IMR-90 (cell line): ENCODE measurements at regions not wholly inside any gene's neighbourhood (a gene's known extent, or its start where the extent isn't known, plus 50 kb on each side); places are given as distances from the start of the nearest gene placed in this dataset.

Experiments
- ATAC-seq: fragments of 200-7000 bp; cut with Tn5 transposase; 2 replicates; pipeline ENCODE4 v1.9.1; 2020; ENCODE audit warnings: low read depth, mild to moderate bottlenecking, moderate library complexity
- BruUV-seq: library from RNA; stranded (reverse); fragments of 400-500 nt; replicated peaks from 2 replicates; lab custom pipeline; 2021; lab: Mats Ljungman, UMichigan
- CTCF ChIA-PET: fragments of 300-600 bp; formaldehyde crosslinking; extraction: SDS; loops from one replicate; lab custom pipeline; 2021; ENCODE audit warnings: antibody characterized with exemption; lab: Yijun Ruan, JAX
- POLR2A ChIA-PET: fragments of 300-600 bp; sonication (Branson Sonifier 250); formaldehyde crosslinking; loops from one replicate; lab custom pipeline; 2022; ENCODE audit warnings: antibody characterized with exemption; ENCODE audit not compliant: unreplicated experiment; lab: Charles Lee
- DNase-seq: peaks from one replicate; pipeline ENCODE4 v3.0.0; 2013
- H2AFZ ChIP-seq: replicated peaks from 2 replicates; pipeline ENCODE3; 2013; ENCODE audit warnings: low read length, mild to moderate bottlenecking; ENCODE audit not compliant: poor library complexity
- H2AK5ac ChIP-seq: 2 replicates; pipeline ENCODE4 v1.6.1; 2013; ENCODE audit warnings: low read depth, low read length, inconsistent platforms
- H2AK9ac ChIP-seq: replicated peaks from 2 replicates; pipeline ENCODE3; 2013; ENCODE audit warnings: mild to moderate bottlenecking, low read depth, low read length, moderate library complexity; ENCODE audit not compliant: poor library complexity
- H2BK120ac ChIP-seq: 2 replicates; pipeline ENCODE4 v1.6.1; 2013; ENCODE audit warnings: low read depth, low read length, inconsistent platforms
- H2BK15ac ChIP-seq: 3 replicates; pipeline ENCODE4 v1.6.1; 2013; ENCODE audit warnings: low read depth, low read length, inconsistent platforms
- H2BK20ac ChIP-seq: 2 replicates; pipeline ENCODE4 v1.6.1; 2013; ENCODE audit warnings: low read depth, mild to moderate bottlenecking, inconsistent platforms, low read length, moderate library complexity
- H2BK5ac ChIP-seq: 2 replicates; pipeline ENCODE4 v1.6.1; 2013; ENCODE audit warnings: mild to moderate bottlenecking, low read depth, low read length, inconsistent platforms; ENCODE audit not compliant: poor library complexity, severe bottlenecking
- H3K14ac ChIP-seq: replicated peaks from 2 replicates; pipeline ENCODE4 v1.6.1; 2013; ENCODE audit warnings: low read depth, low read length, inconsistent platforms
- H3K18ac ChIP-seq: 2 replicates; pipeline ENCODE4 v1.6.1; 2013; ENCODE audit warnings: low read depth, low read length, control low read depth
- H3K23ac ChIP-seq: 2 replicates; pipeline ENCODE4 v1.6.1; 2013; ENCODE audit warnings: low read depth, low read length, inconsistent platforms
- H3K27ac ChIP-seq: 2 replicates; pipeline ENCODE4 v1.5.1; 2013; ENCODE audit warnings: mild to moderate bottlenecking, control low read depth, low read length; ENCODE audit not compliant: insufficient read depth
- H3K27me3 ChIP-seq: 2 replicates; pipeline ENCODE4 v1.6.1; 2013; ENCODE audit warnings: low read length; ENCODE audit not compliant: control insufficient read depth, insufficient read depth
- H3K36me3 ChIP-seq: 2 replicates; pipeline ENCODE4 v1.6.1; 2013; ENCODE audit warnings: low read length, mixed read lengths; ENCODE audit not compliant: control insufficient read depth, insufficient read depth
- H3K4ac ChIP-seq: 2 replicates; pipeline ENCODE4 v1.6.1; 2013; ENCODE audit warnings: low read depth, low read length, inconsistent platforms
- H3K4me1 ChIP-seq: 2 replicates; pipeline ENCODE4 v1.6.1; 2013; ENCODE audit warnings: low read length, mixed read lengths; ENCODE audit not compliant: control insufficient read depth, insufficient read depth
- H3K4me2 ChIP-seq: 2 replicates; pipeline ENCODE4 v1.6.1; 2013; ENCODE audit warnings: low read depth, mild to moderate bottlenecking, control low read depth, low read length, moderate library complexity
- H3K4me3 ChIP-seq: 2 replicates; pipeline ENCODE4 v1.5.1; 2013; ENCODE audit warnings: low read depth, mild to moderate bottlenecking, control low read depth, low read length, moderate library complexity; ENCODE audit not compliant: insufficient read depth
- H3K56ac ChIP-seq: 2 replicates; pipeline ENCODE4 v1.6.1; 2013; ENCODE audit warnings: low read length, inconsistent platforms; ENCODE audit not compliant: insufficient read depth; ENCODE audit errors: extremely low read depth
- H3K79me1 ChIP-seq, 2 experiments: 2 replicates each; pipeline ENCODE4 v1.6.1; 2013; ENCODE audit warnings: low read length in 2 of 2, inconsistent platforms in 1 of 2, low read depth in 1 of 2
- H3K9ac ChIP-seq: 2 replicates; pipeline ENCODE4 v1.6.1; 2013; ENCODE audit warnings: low read depth, low read length, control low read depth
- H3K9me1 ChIP-seq: 2 replicates; pipeline ENCODE4 v1.6.1; 2013; ENCODE audit warnings: low read length, inconsistent platforms; ENCODE audit not compliant: insufficient read depth
- H3K9me3 ChIP-seq: 2 replicates; pipeline ENCODE4 v1.6.1; 2013; ENCODE audit warnings: low read length; ENCODE audit not compliant: control insufficient read depth, insufficient read depth
- H4K20me1 ChIP-seq: 2 replicates; pipeline ENCODE4 v1.6.1; 2013; ENCODE audit warnings: low read length, inconsistent platforms; ENCODE audit not compliant: insufficient read depth
- H4K5ac ChIP-seq: 2 replicates; pipeline ENCODE4 v1.6.1; 2013; ENCODE audit warnings: mild to moderate bottlenecking, low read depth, low read length, control low read depth
- H4K8ac ChIP-seq, 2 experiments: 2 replicates each; pipeline ENCODE4 v1.6.1; 2013; ENCODE audit warnings: low read depth in 2 of 2, low read length in 2 of 2, control low read depth in 1 of 2, inconsistent platforms in 1 of 2
- H4K91ac ChIP-seq: 2 replicates; pipeline ENCODE4 v1.6.1; 2013; ENCODE audit warnings: low read depth, low read length, inconsistent platforms; ENCODE audit not compliant: insufficient read depth
- CEBPB ChIP-seq: IDR thresholded peaks from 2 replicates; pipeline ENCODE4 v1.6.1; 2012; ENCODE audit warnings: low read depth, low read length, improper control_type of control experiment
- CTCF ChIP-seq: conservative IDR thresholded peaks from 2 replicates; pipeline ENCODE4 v1.5.1; 2012; ENCODE audit warnings: mild to moderate bottlenecking, low read depth, low read length, improper control_type of control experiment
- FOS ChIP-seq: fragments of 150-350 bp; IDR thresholded peaks from 2 replicates; pipeline ENCODE4 v1.6.1; 2016; ENCODE audit warnings: low read depth, low read length
- RAD21 ChIP-seq: IDR thresholded peaks from 2 replicates; pipeline ENCODE4 v1.6.1; 2012; ENCODE audit warnings: low read length, improper control_type of control experiment
- SMC3 ChIP-seq: fragments of 150-350 bp; IDR thresholded peaks from 2 replicates; pipeline ENCODE4 v1.6.1; 2016; ENCODE audit warnings: low read depth, mild to moderate bottlenecking, antibody characterized with exemption, low read length, moderate library complexity
- WGBS, 2 experiments: methylation state at CpG; one replicate each; pipeline versions ENCODE4 v1.1.5 to v1.1.7; 2013; ENCODE audit warnings: missing lambda C conversion rate in 2 of 2; ENCODE audit not compliant: insufficient read length in 1 of 2; ENCODE audit errors: extremely low coverage in 2 of 2; 5-methylcytosine and 5-hydroxymethylcytosine counted together
- dilution Hi-C: fragments of 300-500 bp; cut with HindIII; formaldehyde crosslinking; loops from one replicate; pipeline ENCODE4 v1.14.3; 2018; ENCODE audit warnings: low sequenced_read_pairs; ENCODE audit not compliant: unreplicated experiment
- in situ Hi-C: fragments of 300-500 bp; cut with MboI; formaldehyde crosslinking; loops from 3 replicates; pipeline ENCODE4 v1.14.3; 2019; ENCODE audit warnings: low sequenced_read_pairs, inconsistent platforms, mixed read lengths
- intact Hi-C: fragments of 100-400 bp; cut with micrococcal nuclease; formaldehyde crosslinking; loops from 2 replicates; pipeline ENCODE4 v1.10.0; 2022

GRCh38 chr6:14936861-14937260 is 309.0 kb upstream of the JARID2 start:
- ChIA-PET POLR2A (no interaction called here), CTCF (no interaction called here)
- H3K56ac ChIP-seq, result no peak overlapping the region
- in situ Hi-C loops, result no loop called here
- H2BK15ac ChIP-seq, result no peak overlapping the region
- DNase-seq, result no peak
- no peak overlapping the region for H3K23ac ChIP-seq
- H3K36me3 ChIP-seq, result no peaks in the 10 kb centered on the region
- TF ChIP-seq SMC3 (no peak), CEBPB (no peak), FOS (no peak), CTCF (no peak), RAD21 (no peak)
- BruUV-seq, result no TSS peak
- no peak overlapping the region for H4K91ac ChIP-seq
- no peak overlapping the region for H3K27ac ChIP-seq
- H3K9ac ChIP-seq, result no peak overlapping the region
- H3K14ac ChIP-seq, result no peak overlapping the region
- H2BK120ac ChIP-seq, result no peak overlapping the region
- no peak overlapping the region for H2AK5ac ChIP-seq
- H3K4ac ChIP-seq, result no peak overlapping the region
- H4K5ac ChIP-seq, result no peak overlapping the region
- no peaks in the 10 kb centered on the region for H4K20me1 ChIP-seq
- no peak overlapping the region for H3K18ac ChIP-seq
- H3K4me2 ChIP-seq, result no peak overlapping the region
- H2BK5ac ChIP-seq, result no peak overlapping the region
- H3K27me3 ChIP-seq, result no peaks in the 10 kb centered on the region
- no peaks in the 10 kb centered on the region for H3K9me3 ChIP-seq
- dilution Hi-C loops, result no loop called here
- no peak overlapping the region for H4K8ac ChIP-seq
- no peak for ATAC-seq
- intact Hi-C loops, result no loop called here
- H3K4me3 ChIP-seq, result no peak overlapping the region
- no peaks in the 10 kb centered on the region for H3K4me1 ChIP-seq
- H3K9me1 ChIP-seq, result no peaks in the 10 kb centered on the region
- no peak overlapping the region for H2AFZ ChIP-seq
- H2AK9ac ChIP-seq, result no peak overlapping the region
- no CpG with 5 or more reads among the region's 2 CpGs for WGBS, 2 experiments
- no peaks in the 10 kb centered on the region for H3K79me1 ChIP-seq
- H2BK20ac ChIP-seq, result no peak overlapping the region
